NCI-H345 treated with DMSO at 0.1 percent for 48 hours (cell line): ENCODE measurements at regions not wholly inside any gene's neighbourhood (a gene's known extent, or its start where the extent isn't known, plus 50 kb on each side); places are given as distances from the start of the nearest gene placed in this dataset.
A peak's percentile ranks its signal among the peaks of the same experiment; 100 is the strongest.
"Not testable (repeated sequence)": the region's sequence is repeated elsewhere in the genome, so short reads cannot be mapped to it uniquely, and the experiment has no call there.

Experiments used
- DNase-seq: peaks from one replicate; lab custom pipeline; 2025; ENCODE audit not compliant: unreplicated experiment; lab: John Stamatoyannopoulos, UW

DNA sequence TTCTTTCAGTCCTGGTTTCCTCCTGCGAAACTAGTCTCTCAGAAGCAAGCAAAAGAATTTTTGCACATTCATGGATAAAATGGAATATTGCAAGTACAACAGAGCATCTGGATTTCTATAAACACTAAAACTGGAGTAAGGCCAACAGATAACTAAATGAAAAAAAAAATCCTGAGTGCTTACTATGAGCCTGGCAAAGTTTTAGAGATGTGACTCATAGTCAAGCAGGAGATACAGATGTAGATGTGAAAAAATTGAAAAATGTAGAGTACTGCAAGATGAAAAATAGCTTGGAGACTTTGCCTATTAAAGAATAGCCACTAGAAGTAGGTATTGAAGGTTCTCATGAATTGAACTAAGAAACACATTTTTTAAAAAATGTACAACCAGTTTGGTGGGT is 397.4 kb downstream of the OTOL1 start:
- no peak for DNase-seq

DNA sequence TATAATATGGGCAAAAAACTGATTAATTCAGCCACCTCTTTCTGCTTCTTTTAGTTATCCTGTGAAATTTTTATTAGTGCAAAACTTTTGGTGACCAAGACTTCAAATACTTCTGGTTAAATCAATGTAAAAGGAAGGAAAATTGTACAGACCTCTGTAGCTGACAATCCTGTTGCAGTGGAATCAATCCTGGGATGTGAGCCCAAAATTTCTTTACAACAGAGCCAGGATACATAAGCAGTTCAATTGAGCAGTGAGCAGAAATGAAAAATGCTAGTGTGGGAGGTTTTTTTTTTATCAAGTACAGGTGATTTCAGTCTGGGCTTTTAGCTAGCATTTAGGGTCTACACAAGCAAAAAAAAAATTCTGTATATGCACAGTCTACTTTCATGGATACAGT is 398.0 kb downstream of the OTOL1 start:
- DNase-seq, result no peak

DNA sequence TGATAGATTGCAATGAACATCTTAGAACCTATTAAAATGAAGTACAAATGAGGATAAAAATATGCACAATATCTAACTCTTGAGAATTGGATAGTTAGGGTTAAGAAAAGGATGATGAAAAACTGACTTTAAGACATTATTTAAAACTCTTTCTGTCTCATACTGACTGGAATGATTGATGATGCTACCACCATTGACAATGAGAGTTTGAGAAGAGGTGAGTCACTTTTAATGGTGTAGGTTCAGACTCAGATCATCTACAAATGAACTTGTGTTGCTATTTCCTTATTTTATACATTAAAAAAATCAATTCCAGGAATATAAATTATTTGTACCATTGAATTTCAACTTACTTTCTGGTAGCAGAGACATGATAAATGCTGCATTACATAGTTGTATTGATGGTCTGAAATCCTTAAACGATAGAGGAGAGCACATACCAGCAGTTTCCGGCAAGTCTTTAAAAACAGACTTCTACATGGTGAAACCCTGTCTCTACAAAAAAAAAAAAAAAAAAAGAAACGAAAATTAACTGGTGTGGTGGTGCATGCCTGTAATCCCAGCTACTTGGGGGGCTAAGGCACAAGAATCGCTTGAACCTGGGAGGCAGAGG is 409.0 kb downstream of the OTOL1 start:
- DNase-seq, result no peak

DNA sequence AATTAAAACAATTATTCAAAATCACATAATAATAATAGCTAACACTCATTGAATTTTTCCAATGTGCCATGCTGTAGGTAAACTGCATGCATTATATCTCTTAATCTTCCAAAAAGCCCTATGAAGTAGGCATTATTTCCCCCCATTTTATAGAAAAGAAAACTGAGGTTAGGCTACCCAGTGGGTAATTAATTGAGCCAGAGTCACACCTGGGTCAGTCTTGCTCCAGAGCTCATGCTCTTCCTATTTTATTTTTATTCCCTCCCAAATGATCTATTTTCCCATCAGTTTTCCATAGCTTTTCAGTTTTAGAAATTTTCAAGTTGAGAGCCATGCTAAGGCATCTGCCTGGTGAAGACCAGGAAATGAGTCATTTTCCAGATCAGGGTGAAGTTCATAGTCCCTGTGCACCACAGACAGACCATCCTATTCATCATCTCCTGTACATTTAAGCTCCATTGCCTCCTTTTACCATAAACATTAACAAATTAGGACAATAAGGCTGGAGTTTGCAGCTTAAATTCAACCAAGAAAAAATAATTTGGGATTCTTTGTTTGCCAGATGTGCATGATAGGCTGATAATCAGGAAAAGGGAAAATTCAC is 417.3 kb downstream of the OTOL1 start:
- DNase-seq, result no peak

DNA sequence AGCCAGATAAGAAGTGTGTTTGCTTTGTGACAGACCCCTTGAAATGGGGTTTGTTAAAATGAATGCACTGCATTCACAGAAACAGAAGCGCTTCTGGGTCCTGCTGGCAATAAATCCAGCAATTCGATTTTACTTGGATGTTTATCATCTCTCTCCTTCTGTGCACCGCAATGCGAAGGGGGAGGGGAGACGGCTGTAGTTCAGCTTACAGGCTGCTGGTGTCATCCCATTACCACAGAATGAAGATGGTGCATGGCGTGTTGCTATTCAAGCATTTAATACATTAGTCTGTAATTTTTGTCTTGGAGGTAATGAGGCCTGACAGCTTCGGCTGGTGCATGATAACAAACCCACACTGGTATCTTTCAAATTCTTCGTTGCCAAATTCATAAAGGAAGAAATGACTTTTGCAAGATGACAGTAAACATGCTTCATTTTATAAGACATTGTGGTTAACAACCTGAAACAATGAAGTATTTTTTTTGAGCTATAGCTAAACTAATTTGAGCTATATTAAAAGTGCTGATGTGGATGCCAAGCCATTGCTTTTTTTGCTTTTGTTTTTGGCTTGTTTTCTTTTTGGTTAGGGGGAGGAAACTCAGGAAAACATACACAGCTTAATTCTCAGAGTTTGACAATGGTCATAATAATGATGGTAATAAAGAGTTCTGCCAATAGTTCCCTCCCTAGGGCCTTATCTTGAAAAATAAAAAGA is 418.3 kb downstream of the OTOL1 start:
- peak; percentile 32 for DNase-seq

DNA sequence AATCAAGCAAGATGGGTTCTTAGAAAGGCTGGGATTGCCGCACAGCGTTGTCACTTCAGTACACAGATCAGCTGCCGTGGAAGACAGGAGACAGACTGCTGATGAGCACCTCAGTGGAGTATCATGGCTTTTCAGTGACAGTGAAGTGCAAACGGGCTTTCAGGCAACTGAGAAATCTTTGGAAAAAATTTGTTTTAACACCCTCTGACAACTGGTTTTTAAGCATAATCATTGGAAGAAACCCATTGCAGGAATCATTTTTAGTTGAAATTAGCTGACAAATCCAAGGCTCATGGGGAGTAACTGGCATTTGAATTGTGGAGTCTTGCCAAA is 418.8 kb downstream of the OTOL1 start:
- peak; percentile 18 for DNase-seq

DNA sequence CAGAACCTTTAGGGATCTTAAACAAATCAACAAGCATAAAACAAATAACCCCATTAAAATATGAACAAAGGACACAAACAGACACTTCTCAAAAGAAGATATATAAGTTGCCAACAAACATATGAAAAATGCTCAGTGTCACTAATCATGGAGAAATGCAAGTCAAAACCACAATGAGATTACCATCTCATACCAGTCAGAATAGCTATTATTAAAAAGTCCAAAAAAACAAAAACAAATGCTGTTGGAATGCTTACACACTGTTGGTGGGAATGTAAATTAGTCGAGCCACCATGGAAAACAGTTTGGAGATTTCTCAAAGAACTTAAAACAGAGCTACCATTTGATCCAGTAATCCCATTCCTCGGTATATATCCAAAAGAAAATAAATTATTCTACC is 423.6 kb downstream of the OTOL1 start:
- no peak for DNase-seq

DNA sequence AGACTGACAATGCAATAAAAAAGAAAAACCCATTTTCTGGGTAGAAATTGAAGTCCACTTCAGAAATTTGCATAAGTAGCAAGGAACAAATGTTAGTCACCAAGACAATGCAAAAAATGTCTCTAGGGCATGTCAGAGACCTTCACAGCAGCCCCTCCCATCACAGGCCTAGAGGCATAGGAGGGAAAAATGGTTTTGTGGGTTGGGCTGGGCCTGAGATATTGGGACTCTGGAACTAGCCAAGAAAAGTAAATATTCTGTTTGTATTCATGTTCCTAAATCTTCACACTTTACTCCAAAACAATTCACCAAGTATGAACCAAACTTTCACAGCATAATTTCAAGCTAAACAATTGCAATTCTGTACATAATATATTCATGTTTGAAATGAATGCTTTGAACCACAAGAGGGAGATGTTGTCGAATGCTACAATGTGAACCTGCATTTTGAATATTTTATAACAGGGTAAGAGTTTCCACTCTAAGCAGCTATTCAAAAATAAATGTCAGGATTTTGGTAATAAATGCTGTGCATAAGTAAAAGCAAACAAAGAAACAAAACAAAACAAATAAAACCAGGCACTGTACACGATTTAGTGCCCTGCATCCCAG is 429.2 kb downstream of the OTOL1 start:
- DNase-seq, result no peak

DNA sequence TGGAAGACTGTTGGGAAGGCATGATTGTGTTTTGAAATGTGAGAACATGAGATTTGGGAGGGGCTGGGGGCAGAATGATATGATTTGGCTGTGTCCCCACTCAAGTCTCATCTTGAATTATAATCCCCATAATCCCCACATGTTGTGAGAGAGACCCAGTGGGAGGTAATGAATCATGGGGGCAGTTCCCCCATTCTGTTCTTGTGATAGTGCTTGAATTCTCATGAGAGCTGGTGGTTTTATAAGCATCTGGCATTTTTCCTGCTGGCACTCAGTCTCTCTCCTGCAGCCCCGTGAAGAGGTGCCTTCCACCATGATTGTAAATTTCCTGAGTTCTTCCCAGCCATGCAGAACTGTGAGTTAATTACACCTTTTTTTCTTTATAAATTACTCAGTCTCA is 430.5 kb downstream of the OTOL1 start:
- DNase-seq, result no peak

DNA sequence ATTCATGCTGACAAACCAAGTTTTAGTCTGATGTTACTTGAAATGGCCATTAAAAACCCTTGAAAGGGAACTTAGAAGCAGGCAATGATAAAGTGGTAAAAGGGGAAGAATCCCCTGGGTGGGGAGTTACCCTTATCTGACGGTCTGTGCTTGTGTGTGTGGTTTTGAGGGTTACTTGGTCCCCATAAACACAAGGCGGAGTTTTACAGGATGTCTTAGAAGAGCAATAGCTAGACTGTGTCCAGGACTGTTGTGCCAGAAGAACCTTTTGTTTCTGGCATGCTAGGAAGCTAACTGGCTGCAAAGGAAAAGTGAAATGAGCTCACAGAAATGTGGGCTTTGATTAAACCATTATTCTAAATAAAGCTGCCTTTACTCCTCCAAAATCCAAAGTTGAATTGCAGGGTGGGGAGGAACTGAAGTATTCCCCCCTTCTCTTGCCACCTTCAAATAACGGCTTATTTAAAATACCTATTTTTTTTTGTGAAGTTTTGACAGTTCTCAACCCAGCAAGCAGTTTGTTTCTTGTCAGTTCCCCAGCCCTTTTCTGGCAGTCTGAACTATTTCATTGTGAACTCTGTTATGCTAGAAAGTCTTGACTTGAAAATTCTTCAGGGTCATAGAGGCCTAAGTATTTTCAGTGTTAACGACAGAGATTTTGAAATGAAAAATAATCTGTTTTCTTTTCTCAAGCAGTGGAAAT is 443.5 kb downstream of the OTOL1 start:
- DNase-seq, result no peak

DNA sequence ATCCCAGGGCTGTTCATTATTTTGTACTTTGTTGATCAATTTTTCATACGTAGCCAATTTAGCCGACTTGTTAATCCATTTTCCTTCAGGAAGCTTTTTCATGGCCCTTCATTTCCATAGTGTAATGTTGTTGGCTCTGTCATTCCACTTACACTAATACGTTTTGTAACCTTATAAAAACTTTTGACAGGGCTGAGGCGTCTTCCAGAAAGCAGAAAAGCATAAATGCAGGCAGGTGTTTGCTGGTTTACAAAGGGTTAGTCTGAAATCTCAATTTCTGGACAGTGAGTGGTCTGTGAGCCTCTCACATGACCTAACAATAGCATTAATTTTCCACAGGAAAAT is 444.0 kb downstream of the OTOL1 start:
- DNase-seq, result no peak

DNA sequence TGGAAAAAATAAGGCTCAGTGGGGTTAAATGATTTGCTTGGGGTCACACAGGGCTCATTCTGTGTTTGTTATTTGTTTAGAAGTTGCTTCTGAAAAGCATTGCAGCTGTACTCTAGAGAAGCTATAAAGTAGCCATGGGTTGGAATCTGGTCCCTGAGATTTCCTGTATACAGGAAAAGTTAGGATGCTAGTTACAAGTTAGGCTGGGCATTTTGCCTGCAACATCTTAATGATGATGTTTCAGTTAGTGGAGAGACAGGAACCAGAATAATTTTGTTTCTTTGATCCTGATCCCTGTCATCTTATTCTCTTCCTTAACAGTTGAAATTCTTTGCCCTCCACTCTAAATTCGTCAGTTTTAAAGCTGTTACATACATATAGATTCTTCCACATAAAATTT is 445.3 kb downstream of the OTOL1 start:
- no peak for DNase-seq

DNA sequence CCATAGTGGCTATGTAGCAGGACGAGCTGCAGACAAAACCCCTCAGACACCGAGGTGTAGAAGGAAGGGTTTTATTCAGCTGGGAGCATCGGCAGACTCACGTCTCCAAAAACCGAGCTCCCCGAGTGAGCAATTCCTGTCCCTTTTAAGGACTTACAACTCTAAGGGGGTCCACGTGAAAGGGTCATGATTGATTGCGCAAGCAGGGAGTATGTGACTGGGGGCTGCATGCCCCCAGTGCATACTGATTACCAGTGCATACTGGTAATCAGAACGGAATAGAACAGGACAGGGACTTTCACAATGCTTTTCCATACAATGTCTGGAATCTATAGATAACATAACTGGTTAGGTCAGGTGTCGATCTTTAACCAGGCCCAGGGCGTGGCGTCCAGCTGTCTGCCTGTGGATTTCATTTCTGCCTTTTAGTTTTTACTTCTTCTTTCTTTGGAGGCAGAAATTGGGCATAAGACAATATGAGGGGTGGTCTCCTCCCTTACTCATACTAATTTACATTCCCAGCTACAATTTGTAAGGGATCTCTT is 447.3 kb downstream of the OTOL1 start:
- not testable (repeated sequence) for DNase-seq

DNA sequence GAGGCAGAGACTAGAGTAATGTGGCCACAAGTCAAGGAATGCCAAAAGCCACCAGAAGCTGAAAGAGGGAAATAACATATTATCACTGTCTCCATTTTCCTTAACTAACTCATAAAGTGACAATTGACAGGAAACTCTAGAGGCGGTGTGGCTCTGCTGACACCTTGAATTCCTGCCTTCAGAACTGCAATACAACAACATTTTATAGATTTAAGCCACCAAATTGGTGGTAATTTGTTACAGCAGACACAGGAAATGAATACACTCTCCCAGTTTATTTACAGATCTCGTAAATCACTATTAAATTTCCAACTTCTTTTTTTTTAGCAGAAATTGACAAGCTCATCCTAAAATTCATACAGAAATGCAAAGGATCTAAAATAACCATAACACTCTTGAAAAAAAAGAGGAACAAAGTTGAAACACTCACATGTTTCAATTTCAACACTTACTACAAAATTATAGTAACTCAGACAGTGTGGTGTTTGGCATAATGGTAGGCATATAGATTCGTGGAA is 449.9 kb downstream of the OTOL1 start:
- DNase-seq, result no peak

DNA sequence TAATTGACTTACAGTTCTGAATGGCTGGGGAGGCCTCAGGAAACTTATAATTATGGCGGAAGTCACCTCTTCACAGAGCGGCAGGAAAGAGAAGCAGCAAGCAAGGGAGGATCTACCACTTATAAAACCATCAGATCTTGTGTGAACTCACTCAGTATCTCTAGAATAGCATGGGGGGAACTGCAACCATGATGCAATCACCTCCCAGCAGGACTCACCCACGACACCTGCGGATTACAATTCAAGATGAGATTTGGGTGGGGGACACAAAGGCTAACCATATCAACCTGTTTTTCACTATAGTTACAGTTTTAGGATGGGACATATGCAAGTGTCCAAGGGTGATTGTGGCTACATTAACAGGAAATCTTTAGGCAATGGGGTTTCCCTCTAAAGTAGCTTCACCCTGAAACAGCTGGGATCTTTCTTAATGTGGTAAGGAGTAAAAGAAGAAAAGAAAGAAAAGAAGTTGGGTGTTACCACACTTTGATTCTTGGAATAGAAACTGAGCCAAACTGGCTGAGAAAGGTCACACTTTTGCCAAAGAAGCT is 453.8 kb downstream of the OTOL1 start:
- no peak for DNase-seq

DNA sequence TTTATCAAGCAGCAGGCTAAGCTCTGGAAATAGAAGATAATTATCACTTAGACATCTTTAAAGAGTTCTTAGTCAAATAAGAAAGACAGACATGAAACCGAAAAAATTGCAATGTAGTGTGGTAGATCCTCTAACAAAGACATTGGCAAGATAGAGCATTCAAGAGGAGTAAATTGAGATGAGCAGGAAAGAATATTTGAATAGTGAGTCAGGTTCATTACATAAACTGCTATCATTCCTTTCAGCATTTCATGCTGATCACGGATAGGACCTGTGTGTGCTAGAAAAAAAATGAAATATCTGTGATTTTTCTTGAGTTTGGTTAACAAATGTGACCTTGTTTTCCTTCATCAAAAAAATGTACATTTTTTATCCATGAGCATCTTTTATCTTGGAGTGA is 460.9 kb downstream of the OTOL1 start:
- DNase-seq, result no peak

DNA sequence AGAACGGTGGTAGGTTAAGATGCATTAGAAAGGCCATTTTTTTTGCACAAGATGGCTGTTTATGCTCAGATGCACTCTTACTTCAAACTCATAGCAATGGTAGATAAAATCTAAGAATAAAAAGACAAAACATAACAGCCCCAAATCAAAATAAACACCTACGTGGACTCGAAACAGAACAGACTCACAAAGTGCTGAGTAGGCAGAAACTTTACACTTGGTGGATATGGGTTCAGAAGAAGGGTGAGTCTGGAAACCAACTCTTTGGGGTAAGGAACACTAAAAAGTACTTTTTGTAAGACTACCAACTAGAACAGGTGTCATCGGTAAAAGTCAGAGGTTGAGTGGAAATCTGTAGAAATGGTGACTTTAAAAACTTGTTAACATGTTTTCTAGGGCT is 468.2 kb downstream of the OTOL1 start:
- DNase-seq, result no peak

DNA sequence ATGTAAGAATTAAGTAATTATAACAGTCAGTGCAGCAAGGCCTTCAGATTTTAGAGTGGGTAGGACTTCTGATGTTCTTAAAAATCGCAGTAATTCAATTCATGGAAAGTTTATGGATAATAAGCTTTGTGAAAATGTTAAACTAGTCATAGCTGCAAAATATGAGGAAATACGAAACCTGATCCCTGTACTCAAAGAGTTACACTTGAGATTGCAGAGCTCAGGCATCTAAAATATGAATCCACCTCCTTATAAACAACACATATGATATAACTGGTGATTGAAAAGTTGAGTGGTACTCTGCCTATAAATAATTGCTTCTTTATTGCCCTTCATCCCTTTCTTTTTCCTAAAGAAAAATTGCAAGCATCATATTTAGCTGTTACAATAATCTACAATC is 473.3 kb downstream of the OTOL1 start:
- no peak for DNase-seq

DNA sequence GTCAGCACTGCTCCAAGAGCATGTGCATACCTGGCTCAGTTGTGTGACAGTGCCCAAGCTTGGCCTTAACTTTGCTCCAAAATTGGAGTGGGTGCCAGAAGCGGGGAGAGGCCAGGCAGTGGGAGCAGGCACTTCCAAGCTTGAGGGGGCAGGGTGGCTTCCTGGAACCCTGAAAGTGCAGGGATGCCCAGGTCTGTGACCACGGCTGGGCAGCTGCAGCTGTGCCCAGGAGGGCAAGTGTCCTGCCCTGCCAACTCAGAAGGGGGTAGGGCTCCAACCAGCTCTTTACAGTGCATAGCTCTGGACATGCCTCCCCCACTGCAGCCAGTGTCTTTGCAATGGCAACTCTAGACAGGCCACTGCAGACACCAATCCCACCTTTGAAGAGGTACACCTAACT is 478.6 kb downstream of the OTOL1 start:
- DNase-seq, result no peak

DNA sequence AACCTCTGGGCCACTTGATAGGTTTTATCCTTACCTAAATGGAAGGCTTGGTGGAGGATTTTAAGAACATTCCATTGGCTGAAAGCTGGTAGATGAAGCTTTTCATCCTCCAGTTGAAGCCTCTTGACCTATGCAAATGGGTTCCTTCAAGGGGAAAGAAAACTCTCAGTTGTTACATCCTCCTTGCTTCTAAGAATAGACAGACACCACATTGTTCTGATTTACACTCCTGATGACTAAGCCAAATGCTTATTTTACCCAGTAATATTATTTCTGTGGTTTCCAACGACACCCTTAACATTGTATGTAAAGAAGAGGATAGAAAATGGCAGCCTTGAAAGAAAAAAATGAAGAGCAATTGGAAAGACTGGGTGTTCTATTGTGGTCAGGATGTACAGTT is 480.5 kb downstream of the OTOL1 start:
- DNase-seq, result no peak

DNA sequence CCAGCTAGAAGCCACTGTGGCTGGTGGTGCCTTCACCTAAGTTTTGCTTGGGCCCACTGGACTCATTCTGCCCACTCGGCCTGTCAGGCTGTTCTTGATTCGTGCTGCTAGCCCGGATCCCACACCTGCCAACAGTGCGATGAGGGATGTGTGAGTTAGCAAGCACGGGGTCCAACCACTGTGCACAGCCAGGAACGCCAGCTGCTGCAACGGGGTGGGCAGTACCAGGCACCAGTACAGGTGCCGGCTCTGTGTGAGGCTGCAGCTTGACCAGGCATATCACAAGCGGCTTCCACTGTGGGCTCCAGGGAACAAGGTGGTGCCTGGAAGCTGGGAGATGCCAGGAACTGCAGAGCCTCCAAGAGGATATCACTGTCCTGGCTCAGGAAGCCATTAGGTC is 481.2 kb downstream of the OTOL1 start:
- DNase-seq, result no peak
